MV-4-11 (cell line): ENCODE measurements at regions not wholly inside any gene's neighbourhood (a gene's known extent, or its start where the extent isn't known, plus 50 kb on each side); places are given as distances from the start of the nearest gene placed in this dataset.

ENCODE experiments used
- DNase-seq: peaks from one replicate; lab custom pipeline; 2025; lab: John Stamatoyannopoulos, UW

- no peak for DNase-seq
Measured at GRCh38 chr21:34192646-34193285, 119.4 kb downstream of the MRPS6 start.

- DNase-seq: no peak
Measured at GRCh38 chr21:34195335-34195734, 122.0 kb downstream of the MRPS6 start.

GRCh38 chr21:34196996-34197395 lies 123.6 kb downstream of the MRPS6 start:
- DNase-seq: no peak

- DNase-seq: no peak
Measured at GRCh38 chr21:34197561-34197960, 124.2 kb downstream of the MRPS6 start.

- DNase-seq: peak; percentile 46
Measured at GRCh38 chr21:34198231-34199120, 125.1 kb downstream of the MRPS6 start.

GRCh38 chr21:34199121-34199910 lies 125.9 kb downstream of the MRPS6 start:
- no peak for DNase-seq

- peak; percentile 97 for DNase-seq
Measured at GRCh38 chr21:34200288-34200905, 127.0 kb downstream of the MRPS6 start.

GRCh38 chr21:34201001-34201400 lies 127.6 kb downstream of the MRPS6 start:
- peak; percentile 71 for DNase-seq

- DNase-seq: no peak
Measured at GRCh38 chr21:34201481-34201858, 128.1 kb downstream of the MRPS6 start.

GRCh38 chr21:34202553-34203372 lies 129.4 kb downstream of the MRPS6 start:
- no peak for DNase-seq

- no peak for DNase-seq
Measured at GRCh38 chr21:34203851-34204420, 130.6 kb downstream of the MRPS6 start.

GRCh38 chr21:34204481-34205439 lies 131.4 kb downstream of the MRPS6 start:
- DNase-seq: no peak

- peak; percentile 70 for DNase-seq
Measured at GRCh38 chr21:34205811-34206571, 132.6 kb downstream of the MRPS6 start.

GRCh38 chr21:34213959-34214358 lies 140.6 kb downstream of the MRPS6 start:
- DNase-seq: no peak

- no peak for DNase-seq
Measured at GRCh38 chr21:34215501-34215900, 142.1 kb downstream of the MRPS6 start.

- DNase-seq: no peak
Measured at GRCh38 chr21:34215911-34216717, 142.7 kb downstream of the MRPS6 start.

GRCh38 chr21:34216718-34217032 lies 143.3 kb downstream of the MRPS6 start:
- no peak for DNase-seq

GRCh38 chr21:34217263-34217662 lies 143.9 kb downstream of the MRPS6 start:
- no peak for DNase-seq
